GM21528 (cell line): ENCODE measurements at regions not wholly inside any gene's neighbourhood (a gene's known extent, or its start where the extent isn't known, plus 50 kb on each side); places are given as distances from the start of the nearest gene placed in this dataset.

Experiments used
- ATAC-seq: cut with Tn5 transposase; IDR thresholded peaks from one replicate; pipeline ENCODE4 v1.9.1; 2021; ENCODE audit warnings: mild to moderate bottlenecking, moderate library complexity; ENCODE audit not compliant: unreplicated experiment, low FRiP score

- no peak for ATAC-seq
Measured at GRCh38 chr14:98328496-98328895, 943.5 kb downstream of the BCL11B start.

- no peak for ATAC-seq
Measured at GRCh38 chr14:98334186-98334585, 937.8 kb downstream of the BCL11B start.

GRCh38 chr14:98341211-98341610 lies 930.8 kb downstream of the BCL11B start:
- no peak for ATAC-seq

GRCh38 chr14:98345161-98345560 lies 926.8 kb downstream of the BCL11B start:
- no peak for ATAC-seq

GRCh38 chr14:98347686-98348085 lies 924.3 kb downstream of the BCL11B start:
- no peak for ATAC-seq

GRCh38 chr14:98348505-98348904 lies 923.5 kb downstream of the BCL11B start:
- no peak for ATAC-seq

GRCh38 chr14:98350213-98350612 lies 921.8 kb downstream of the BCL11B start:
- no peak for ATAC-seq

- ATAC-seq, result no peak
Measured at GRCh38 chr14:98364961-98365360, 907.0 kb downstream of the BCL11B start.

GRCh38 chr14:98366429-98366828 lies 905.6 kb downstream of the BCL11B start:
- ATAC-seq, result no peak

- no peak for ATAC-seq
Measured at GRCh38 chr14:98368221-98368620, 903.8 kb downstream of the BCL11B start.

- ATAC-seq, result no peak
Measured at GRCh38 chr14:98368916-98369315, 903.1 kb downstream of the BCL11B start.

GRCh38 chr14:98369344-98369743 lies 902.7 kb downstream of the BCL11B start:
- ATAC-seq, result no peak

- no peak for ATAC-seq
Measured at GRCh38 chr14:98370352-98370751, 901.6 kb downstream of the BCL11B start.

GRCh38 chr14:98371141-98371540 lies 900.9 kb downstream of the BCL11B start:
- no peak for ATAC-seq

- ATAC-seq, result no peak
Measured at GRCh38 chr14:98374136-98374535, 897.9 kb downstream of the BCL11B start.

- ATAC-seq, result no peak
Measured at GRCh38 chr14:98375566-98375965, 896.4 kb downstream of the BCL11B start.

- no peak for ATAC-seq
Measured at GRCh38 chr14:98379830-98380229, 892.2 kb downstream of the BCL11B start.

GRCh38 chr14:98382662-98383061 lies 889.3 kb downstream of the BCL11B start:
- no peak for ATAC-seq

GRCh38 chr14:98385851-98386250 lies 886.1 kb downstream of the BCL11B start:
- no peak for ATAC-seq

- ATAC-seq, result no peak
Measured at GRCh38 chr14:98391061-98391460, 880.9 kb downstream of the BCL11B start.

GRCh38 chr14:98393527-98393926 lies 878.5 kb downstream of the BCL11B start:
- no peak for ATAC-seq

GRCh38 chr14:98404811-98405210 lies 867.2 kb downstream of the BCL11B start:
- ATAC-seq, result no peak

- ATAC-seq, result no peak
Measured at GRCh38 chr14:98408024-98408555, 863.9 kb downstream of the BCL11B start.
